ENCODE measurements at regions not wholly inside any gene's neighbourhood (a gene's known extent, or its start where the extent isn't known, plus 50 kb on each side); places are given as distances from the start of the nearest gene placed in this dataset.

DNA sequence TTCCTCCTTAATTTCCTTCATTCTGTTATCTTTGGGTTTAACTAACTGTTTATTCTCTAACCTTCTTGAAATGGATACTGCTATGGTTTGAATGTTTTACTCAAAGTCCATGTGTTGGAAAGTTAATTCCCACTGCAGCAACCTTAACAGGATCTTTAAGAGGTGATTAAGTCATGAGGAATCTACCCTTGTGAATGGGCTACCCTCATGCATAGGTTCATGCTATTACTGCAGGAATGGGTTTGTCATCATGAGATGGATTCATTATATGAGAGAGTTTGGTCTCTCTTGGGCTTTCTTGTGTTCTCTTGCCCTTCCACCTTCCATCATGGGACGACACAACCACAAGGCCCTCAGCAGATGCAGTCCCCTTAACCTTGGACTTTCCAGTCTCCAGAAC lies 516.9 kb downstream of the ADGRL2 start:
- DNase-seq: no peak

DNA sequence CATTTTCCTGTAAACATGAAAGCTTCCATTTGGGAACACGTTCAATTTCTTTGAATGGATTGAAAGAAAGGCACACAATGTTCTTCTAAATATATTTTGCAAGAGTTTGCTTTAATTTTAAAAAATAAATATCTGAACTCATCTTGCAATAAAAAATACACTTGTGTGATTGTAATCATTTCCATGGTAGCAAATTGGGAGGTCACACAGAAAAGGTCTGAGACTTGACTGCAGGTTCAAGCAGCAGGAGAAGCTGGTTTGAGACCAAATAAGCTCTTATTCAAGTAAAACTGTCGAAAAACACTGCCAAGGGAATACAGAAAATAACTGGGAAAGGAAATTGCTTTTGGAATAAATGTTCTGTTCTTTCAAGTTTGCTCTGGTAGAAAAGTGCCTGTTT lies 498.9 kb downstream of the ADGRL2 start:
- DNase-seq: no peak

GRCh38 chr1:82299056-82299455 lies 498.3 kb downstream of the ADGRL2 start:
- DNase-seq: no peak

GRCh38 chr1:82297139-82297896 lies 496.6 kb downstream of the ADGRL2 start:
- DNase-seq: no peak

GRCh38 chr1:82287556-82287955 lies 486.8 kb downstream of the ADGRL2 start:
- DNase-seq: no peak

DNA sequence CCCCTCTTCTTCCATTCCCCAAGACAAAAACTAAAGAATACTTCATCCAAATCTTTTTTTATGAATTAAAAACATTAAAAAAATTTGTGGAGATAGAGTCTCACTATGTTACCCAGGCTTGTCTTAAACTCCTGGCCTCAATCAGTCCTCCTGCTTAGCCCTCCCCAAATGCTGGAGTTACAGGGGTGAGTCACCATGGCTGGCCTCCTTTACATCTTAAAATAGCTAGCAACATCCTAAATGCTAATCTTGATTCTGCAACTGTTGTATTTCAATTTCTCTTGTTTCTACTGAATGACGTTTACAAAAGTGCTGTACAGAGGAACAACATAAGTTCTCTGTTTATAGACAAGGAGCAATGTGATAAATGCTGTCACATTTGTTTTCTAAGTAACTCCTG lies 483.5 kb downstream of the ADGRL2 start:
- DNase-seq: no peak

DNA sequence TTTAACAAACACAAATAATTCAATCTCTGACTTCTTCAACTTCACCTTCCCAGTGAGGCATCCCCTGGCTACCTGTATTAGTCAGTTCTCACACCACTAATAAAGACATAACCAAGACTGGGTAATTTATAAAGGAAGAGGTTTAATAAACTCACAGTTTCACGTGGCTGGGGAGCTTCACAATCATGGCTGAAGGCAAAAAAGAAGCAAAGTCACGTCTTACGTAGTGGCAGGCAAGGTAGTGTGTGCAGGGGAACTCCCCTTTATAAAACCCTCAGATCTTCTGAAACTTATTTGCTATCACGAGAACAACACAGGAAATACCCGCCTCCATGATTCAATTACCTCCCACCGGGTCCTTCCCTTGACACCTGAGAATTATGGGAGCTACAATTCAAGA lies 478.5 kb downstream of the ADGRL2 start:
- no peak for DNase-seq

GRCh38 chr1:82273816-82274215 lies 473.1 kb downstream of the ADGRL2 start:
- no peak for DNase-seq

- no peak for DNase-seq
Observed at GRCh38 chr1:82269431-82269830, 468.7 kb downstream of the ADGRL2 start.

DNA sequence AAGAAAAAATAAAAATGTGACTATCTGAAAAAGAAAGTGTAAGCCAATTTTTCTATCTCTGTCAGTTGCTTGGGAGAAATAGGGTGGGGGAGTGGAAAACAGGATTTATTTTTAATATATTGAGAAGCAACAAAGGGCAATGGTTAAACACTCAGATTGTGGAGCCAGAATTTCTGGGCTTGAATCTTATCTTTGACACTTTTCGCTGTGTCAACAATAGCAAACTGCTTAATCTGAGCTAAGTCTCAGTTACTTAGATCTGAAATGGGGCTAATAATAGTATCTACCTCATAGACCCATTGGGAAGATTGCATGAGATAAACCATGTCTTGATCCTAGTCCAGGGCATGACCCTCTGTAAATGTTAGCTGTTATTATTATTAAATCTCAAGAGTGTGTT lies 468.1 kb downstream of the ADGRL2 start:
- no peak for DNase-seq

GRCh38 chr1:82266351-82266750 lies 465.6 kb downstream of the ADGRL2 start:
- DNase-seq: no peak

DNA sequence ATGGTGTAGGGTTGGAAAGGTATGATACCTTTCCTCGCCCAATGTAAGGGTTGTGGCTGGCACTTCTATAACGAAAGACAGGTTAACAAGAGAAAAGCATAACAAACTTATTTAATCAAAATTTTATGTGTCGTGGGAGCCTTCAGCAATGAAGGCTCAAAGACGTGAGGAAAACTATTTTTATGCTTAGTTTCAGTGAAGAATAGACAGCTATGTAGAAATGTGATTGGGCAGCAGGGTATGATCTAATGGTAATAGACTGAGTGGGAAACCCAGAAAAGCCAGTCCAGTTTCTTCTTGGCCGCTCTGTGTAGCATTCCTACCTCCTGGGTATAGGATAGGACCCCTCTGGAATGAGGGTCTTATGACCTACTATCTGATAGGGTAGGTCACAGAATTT lies 464.7 kb downstream of the ADGRL2 start:
- no peak for DNase-seq

DNA sequence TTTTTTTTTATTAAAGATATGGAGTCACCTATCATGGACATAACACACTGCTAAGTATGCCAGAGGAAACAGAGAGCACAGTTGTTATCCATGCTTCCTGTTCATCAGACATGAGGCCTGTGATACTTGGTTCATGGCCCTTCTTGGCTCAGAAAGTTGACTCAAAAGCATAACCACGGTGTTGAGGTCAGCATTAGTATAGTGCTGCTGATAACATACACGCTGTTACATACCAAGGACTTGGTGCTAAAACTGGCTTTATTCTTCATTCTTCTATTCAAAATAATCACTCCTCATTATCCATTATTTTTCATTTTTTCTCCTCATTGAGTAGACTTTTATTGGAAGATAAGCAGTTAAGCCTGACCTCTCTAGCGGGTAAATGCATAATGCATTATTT lies 464.1 kb downstream of the ADGRL2 start:
- DNase-seq: no peak

DNA sequence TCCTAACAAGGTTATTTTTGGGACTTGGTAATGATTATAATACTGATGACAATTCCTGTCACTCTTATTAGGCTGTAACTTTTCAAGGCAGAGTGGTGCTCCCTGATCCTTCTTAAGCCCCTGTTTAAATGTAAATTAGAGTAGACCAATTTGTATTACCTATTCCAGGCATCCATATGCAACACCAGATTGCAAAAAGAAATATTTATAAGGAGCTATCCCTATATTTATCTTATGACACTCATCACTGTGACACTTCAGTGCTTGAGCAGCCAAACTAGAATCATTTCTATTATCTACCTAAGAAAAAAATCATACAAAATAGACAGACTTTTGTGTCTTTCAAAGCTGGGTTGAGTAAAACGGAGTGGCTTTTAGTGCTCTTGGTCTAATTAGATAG lies 462.7 kb downstream of the ADGRL2 start:
- no peak for DNase-seq

DNA sequence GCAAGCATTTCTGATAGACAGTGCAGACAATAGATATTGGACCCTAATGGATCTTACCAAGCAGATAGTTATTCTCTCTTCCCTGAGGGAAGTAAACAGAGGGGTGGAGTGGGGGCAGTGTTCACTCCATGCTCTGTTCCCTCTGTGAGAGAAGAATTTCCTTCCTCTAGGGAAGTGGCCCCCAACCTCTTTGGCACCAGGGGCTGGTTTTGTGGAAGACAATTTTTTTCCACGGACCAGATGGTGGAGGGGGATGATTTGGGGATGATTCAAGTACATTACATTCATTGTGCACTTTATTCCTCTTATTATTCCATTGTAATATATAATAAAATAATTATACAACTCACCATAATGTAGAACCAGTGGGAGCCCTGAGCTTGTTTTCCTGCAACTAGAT lies 459.9 kb downstream of the ADGRL2 start:
- no peak for DNase-seq

- no peak for DNase-seq
Observed at GRCh38 chr1:82260051-82260450, 459.3 kb downstream of the ADGRL2 start.

DNA sequence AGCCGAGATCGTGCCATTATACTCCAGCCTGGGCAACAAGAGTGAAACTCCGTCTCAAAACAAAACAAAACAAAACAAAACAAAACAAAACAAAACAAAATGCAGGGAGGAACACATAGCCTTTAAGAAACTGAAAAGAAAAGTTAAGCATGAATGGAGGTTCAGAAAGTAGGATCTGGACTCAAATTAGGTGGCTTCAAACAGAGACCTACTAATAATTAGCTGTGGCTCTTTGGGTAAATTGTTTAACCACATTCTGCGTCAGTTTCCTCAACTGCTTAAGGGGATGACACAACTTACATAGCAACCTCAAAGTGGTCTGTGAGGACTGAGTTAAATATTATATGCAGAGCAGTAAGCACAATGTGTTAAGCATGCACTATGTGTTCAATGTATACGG lies 458.2 kb downstream of the ADGRL2 start:
- DNase-seq: no peak

DNA sequence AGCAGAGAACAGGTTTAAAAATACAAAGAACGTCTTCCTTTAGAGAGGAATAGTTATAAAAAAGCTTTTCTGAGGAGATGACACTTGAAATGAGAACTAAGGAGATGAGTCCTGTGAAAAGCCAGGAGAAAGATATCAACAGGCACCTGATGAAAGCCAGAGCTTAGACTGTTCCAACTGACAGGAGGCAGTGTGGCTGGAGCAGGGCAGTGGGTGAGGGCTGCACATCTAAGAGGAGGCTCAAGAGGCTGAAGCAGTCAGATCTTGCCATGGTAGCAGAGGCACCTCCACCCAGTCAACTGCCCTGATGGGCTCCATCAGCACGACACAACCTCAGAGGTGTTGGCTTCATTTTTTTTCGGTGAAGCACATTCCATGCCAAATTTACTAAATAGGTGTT lies 445.3 kb downstream of the ADGRL2 start:
- no peak for DNase-seq

GRCh38 chr1:82245345-82246014 lies 444.7 kb downstream of the ADGRL2 start:
- no peak for DNase-seq

- no peak for DNase-seq
Observed at GRCh38 chr1:82240571-82240970, 439.8 kb downstream of the ADGRL2 start.

DNA sequence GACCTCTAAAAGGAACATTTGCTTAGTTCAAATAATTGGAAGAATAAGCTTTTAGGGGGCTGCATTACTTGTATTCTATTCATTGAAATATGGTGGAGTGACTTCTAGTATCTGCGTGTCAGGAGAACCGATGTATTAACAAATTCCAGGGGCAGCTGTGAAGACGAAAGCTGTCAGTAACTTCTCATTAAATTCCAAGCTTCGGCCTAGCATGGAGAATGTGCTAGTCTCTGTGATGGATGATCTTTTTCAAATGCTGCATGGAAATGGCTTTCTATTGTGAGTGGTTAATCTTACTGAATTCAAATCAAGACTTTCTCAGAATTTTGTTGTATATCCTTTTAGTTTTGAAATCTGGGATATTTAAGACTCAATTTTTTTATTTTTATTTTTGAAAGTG lies 429.9 kb downstream of the ADGRL2 start:
- no peak for DNase-seq

DNA sequence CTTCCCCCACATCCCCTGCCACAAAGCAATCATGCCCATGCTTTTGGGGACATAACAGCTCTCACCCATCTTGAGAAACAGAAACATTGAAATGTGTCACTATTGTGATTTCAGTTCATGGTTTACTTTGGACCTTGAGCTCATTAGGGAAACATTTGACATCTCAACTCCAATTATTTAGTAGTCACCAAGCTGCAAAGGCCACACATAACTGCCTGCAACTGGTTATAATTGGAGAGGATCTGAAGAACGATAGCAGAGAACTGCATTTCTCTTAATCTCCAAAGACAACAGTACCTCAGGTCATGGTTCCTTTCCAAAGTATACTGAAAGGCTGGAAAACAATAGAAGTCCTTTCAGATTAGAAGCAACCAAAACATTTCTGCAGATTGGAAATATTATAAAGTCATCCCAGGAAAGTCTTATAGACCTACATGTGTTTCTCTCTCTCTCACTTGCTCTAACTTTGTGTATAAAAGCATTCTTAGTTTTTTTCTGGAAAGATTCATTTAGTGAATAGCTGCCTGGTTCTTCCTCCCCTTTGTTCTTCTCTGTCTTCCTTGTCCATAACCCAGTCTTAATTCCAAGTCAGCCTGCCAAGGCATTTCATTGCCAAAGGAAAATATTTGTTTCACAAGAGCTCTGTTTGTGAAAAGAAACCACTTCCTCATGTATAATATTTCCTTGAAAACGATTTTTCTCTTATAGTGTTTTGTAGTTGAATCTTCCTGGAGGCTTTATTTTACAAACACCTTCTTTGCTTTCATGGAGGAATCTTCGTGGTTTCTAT lies 426.8 kb downstream of the ADGRL2 start:
- DNase-seq: no peak

DNA sequence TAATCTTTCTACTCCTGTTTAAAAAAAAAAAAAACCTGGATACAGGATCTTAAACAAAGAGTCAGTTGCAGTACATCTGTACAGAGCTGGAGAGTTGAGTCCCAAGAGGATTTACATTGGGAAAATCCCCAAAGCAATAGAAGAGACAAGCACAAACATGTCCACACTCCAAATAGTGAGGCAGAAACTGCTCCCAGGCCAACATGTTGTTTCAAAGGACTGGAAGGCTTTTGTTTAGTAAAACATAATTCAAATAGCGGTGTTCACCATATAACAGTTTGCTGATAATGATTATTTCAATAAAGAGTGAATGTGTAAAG lies 425.4 kb downstream of the ADGRL2 start:
- DNase-seq: no peak

Data from activated gamma-delta T cell treated with Interleukin-2 at 50 U/mL for 16 hours (primary cell).